Gastroesophageal sphincter (tissue), 4 donors: ENCODE measurements at regions not wholly inside any gene's neighbourhood (a gene's known extent, or its start where the extent isn't known, plus 50 kb on each side); places are given as distances from the start of the nearest gene placed in this dataset.

Experiments
- ATAC-seq: fragments of 150-250 bp; one replicate; pipeline ENCODE4 v1.9.1; 2016; ENCODE audit warnings: mild to moderate bottlenecking, moderate library complexity
- H3K27ac ChIP-seq, 4 donors: fragments of 200-600 bp; sonication (generic) in 3 of 4; 1 replicate in 3 of 4; 2 replicates in 1 of 4; pipeline ENCODE4 v1.5.1; 2016 to 2019
- H3K27me3 ChIP-seq: fragments of 200-600 bp; sonication (generic); one replicate; pipeline ENCODE4 v1.5.1; 2019
- H3K36me3 ChIP-seq, 2 donors: fragments of 200-600 bp; sonication (generic); one replicate each; pipeline ENCODE4 v1.5.1; 2019; ENCODE audit warnings: control low read depth in 1 of 2
- H3K4me1 ChIP-seq, 3 donors: fragments of 200-600 bp; sonication (generic); 1 replicate in 2 of 3; 2 replicates in 1 of 3; pipeline ENCODE4 v1.5.1; 2016 to 2019; ENCODE audit warnings: control low read depth in 2 of 3
- H3K4me3 ChIP-seq, 2 donors: fragments of 200-600 bp; sonication (generic); one replicate each; pipeline ENCODE4 v1.5.1; 2019; ENCODE audit warnings: mild to moderate bottlenecking in 1 of 2, moderate library complexity in 1 of 2
- H3K9me3 ChIP-seq, 3 donors: fragments of 200-600 bp; sonication (generic); one replicate each; pipeline ENCODE4 v1.5.1; 2017 to 2019; ENCODE audit warnings: control low read depth in 2 of 3
- CTCF ChIP-seq, 4 experiments: fragments of 200-600 bp in 2 of 4; fragments of 450-650 bp in 2 of 4; sonication (generic) in 1 of 4; IDR thresholded peaks; one replicate each; pipeline ENCODE4 v1.5.1; 2017 to 2019; ENCODE audit warnings: antibody characterized with exemption in 4 of 4, mild to moderate bottlenecking in 2 of 4, moderate library complexity in 2 of 4
- EP300 ChIP-seq: sonication (generic); formaldehyde crosslinking; IDR thresholded peaks from one replicate; pipeline ENCODE4 v1.6.1; 2017; ENCODE audit warnings: antibody characterized with exemption, mild to moderate bottlenecking
- POLR2A ChIP-seq, 2 donors: fragments of 450-650 bp; IDR thresholded peaks; one replicate each; pipeline ENCODE4 v1.6.1; 2017; ENCODE audit warnings: antibody characterized with exemption in 2 of 2, mild to moderate bottlenecking in 2 of 2, moderate library complexity in 1 of 2
- POLR2AphosphoS5 ChIP-seq: sonication (generic); formaldehyde crosslinking; IDR thresholded peaks from one replicate; pipeline ENCODE4 v1.6.1; 2017; ENCODE audit warnings: antibody characterized with exemption
- WGBS, 2 donors: methylation state at CpG; one replicate each; pipeline ENCODE4 v1.1.5; 2018; ENCODE audit warnings: low coverage in 1 of 2; 5-methylcytosine and 5-hydroxymethylcytosine counted together

GRCh38 chr3:25265284-25265683, 162.8 kb upstream of the RARB start:
- WGBS, 2 donors, result 36 to 50% methylated on average over 1 of the region's 1 CpG

GRCh38 chr3:25266677-25267076, 161.4 kb upstream of the RARB start:
- Histone ChIP-seq H3K9me3 (no peaks in the 10 kb centered on the region), H3K4me3 (no peak overlapping the region), H3K4me1 (peaks cover 0 to 19% (median 5%) of the 10 kb centered on the region in 3 donors), H3K27me3 (no peaks in the 10 kb centered on the region), H3K36me3 (no peaks in the 10 kb centered on the region), H3K27ac (peak overlapping the region; percentile 54 to 69 (median 60))
- WGBS, 2 donors, result 38 to 75% methylated on average over 1 of the region's 1 CpG
- no peak for ATAC-seq
- TF ChIP-seq POLR2AphosphoS5 (no peak), POLR2A (IDR thresholded peaks at IDR 0.05) (no peak), EP300 (no peak), CTCF (IDR thresholded peaks at IDR 0.05) (no peak)

More at GRCh38 chr3:25265284-25265683, 162.8 kb upstream of the RARB start:
- no peak overlapping the region for H3K27ac ChIP-seq
- TF ChIP-seq POLR2A (IDR thresholded peaks at IDR 0.05) (no peak), POLR2AphosphoS5 (no peak), CTCF (IDR thresholded peaks at IDR 0.05) (no peak), EP300 (no peak)
- ATAC-seq, result no peak
- H3K4me1 ChIP-seq, result peaks cover 0 to 19% (median 5%) of the 10 kb centered on the region in 3 donors
- H3K4me3 ChIP-seq, result no peak overlapping the region
- H3K9me3 ChIP-seq, result no peaks in the 10 kb centered on the region
- no peaks in the 10 kb centered on the region for H3K27me3 ChIP-seq
- H3K36me3 ChIP-seq, result no peaks in the 10 kb centered on the region

- 94% methylated on average over 2 to 3 of the region's 3 CpGs for WGBS, 2 donors
- no peak for ATAC-seq
- Histone ChIP-seq H3K27ac (no peak overlapping the region), H3K27me3 (no peaks in the 10 kb centered on the region), H3K4me3 (no peak overlapping the region), H3K36me3 (no peaks in the 10 kb centered on the region), H3K4me1 (peaks cover 0 to 27% (median 0%) of the 10 kb centered on the region in 3 donors), H3K9me3 (no peaks in the 10 kb centered on the region)
- TF ChIP-seq POLR2AphosphoS5 (no peak), POLR2A (IDR thresholded peaks at IDR 0.05) (no peak), EP300 (no peak), CTCF (IDR thresholded peaks at IDR 0.05) (no peak)
Observed at GRCh38 chr3:25272090-25272489, 156.0 kb upstream of the RARB start.

- ATAC-seq, result no peak
- Histone ChIP-seq H3K36me3 (no peaks in the 10 kb centered on the region), H3K27me3 (no peaks in the 10 kb centered on the region), H3K27ac (peak overlapping the region in 1 of 4 donors; percentile 7), H3K4me3 (no peak overlapping the region), H3K9me3 (no peaks in the 10 kb centered on the region), H3K4me1 (peaks cover 0 to 16% (median 0%) of the 10 kb centered on the region in 3 donors)
- 83 to 96% methylated on average over 3 of the region's 3 CpGs for WGBS, 2 donors
- TF ChIP-seq CTCF (IDR thresholded peaks at IDR 0.05) (no peak), POLR2A (IDR thresholded peaks at IDR 0.05) (no peak), EP300 (no peak), POLR2AphosphoS5 (no peak)
Observed at GRCh38 chr3:25273582-25274171, 154.4 kb upstream of the RARB start.

- Histone ChIP-seq H3K9me3 (no peaks in the 10 kb centered on the region), H3K4me1 (peaks cover 0 to 13% (median 0%) of the 10 kb centered on the region in 3 donors), H3K36me3 (no peaks in the 10 kb centered on the region), H3K27ac (no peak overlapping the region), H3K4me3 (no peak overlapping the region), H3K27me3 (no peaks in the 10 kb centered on the region)
- ATAC-seq, result no peak
- no peak for TF ChIP-seq POLR2A (IDR thresholded peaks at IDR 0.05)
- no peak for TF ChIP-seq EP300
- TF ChIP-seq CTCF (IDR thresholded peaks at IDR 0.05), result no peak
- TF ChIP-seq POLR2AphosphoS5, result no peak
Observed at GRCh38 chr3:25277503-25277902, 150.6 kb upstream of the RARB start.
